ENCODE measurements at regions not wholly inside any gene's neighbourhood (a gene's known extent, or its start where the extent isn't known, plus 50 kb on each side); places are given as distances from the start of the nearest gene placed in this dataset.

DNA sequence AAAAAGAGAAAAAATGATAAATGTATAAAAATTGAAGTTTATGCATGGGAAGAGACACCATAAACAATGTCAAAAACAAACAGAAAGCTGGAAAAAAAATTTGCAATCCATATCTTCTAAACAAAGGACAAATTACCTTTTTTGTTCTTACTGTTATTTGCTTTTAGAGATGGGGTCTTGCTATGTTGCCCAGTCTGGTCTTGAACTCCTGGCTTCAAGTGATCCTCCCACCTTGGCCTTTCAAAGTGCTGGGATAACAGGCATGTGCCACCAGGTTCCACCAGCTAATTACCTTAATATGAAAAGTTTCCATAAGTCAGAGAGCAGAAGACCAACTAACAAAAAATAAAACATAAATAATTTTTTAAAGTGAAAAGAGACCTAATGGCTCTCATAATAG is 90.0 kb upstream of the SIX3 start:
- DNase-seq (ENCODE audit: low read depth, low spot score): no peak
- H3K9me3 ChIP-seq (ENCODE audit: low read depth, low read length): no peaks in the 10 kb centered on the region
- TF ChIP-seq EZH2 (IDR thresholded peaks at IDR 0.05): no peak
- no peak for TF ChIP-seq POLR2AphosphoS5 (IDR thresholded peaks at IDR 0.05; ENCODE audit: borderline replicate concordance, low read depth, low read length)
- TF ChIP-seq FOXP2 (optimal IDR thresholded peaks at IDR 0.05; ENCODE audit: control extremely low read depth, extremely low read length, insufficient read depth): no peak
- no peaks in the 10 kb centered on the region for H3K36me3 ChIP-seq (ENCODE audit: insufficient read depth, low read length)
- no peak overlapping the region for H3K9ac ChIP-seq (ENCODE audit: insufficient read length)
- no peak overlapping the region for H3K27ac ChIP-seq
- H3K4me3 ChIP-seq: no peak overlapping the region

DNA sequence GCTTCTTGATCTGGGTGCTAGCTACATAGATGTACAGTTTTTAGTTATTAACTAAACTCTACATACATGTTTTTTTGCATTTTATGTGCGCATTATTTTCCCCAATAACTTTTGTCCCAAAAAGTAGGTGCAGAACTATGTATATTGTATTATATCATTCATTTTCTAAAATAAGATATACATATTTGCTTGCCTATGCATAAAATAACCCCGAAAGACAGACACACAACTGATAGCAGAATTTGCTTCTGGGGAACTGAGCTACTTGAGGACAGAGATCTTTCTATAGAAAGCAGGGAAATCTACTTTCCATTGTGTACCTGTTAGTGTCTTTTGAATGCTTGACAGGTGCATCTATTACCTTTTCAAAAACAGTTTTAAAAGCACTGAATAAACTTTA is 88.9 kb upstream of the SIX3 start:
- DNase-seq (ENCODE audit: low read depth, low spot score): no peak
- no peak for TF ChIP-seq POLR2AphosphoS5 (IDR thresholded peaks at IDR 0.05; ENCODE audit: borderline replicate concordance, low read depth, low read length)
- TF ChIP-seq FOXP2 (optimal IDR thresholded peaks at IDR 0.05; ENCODE audit: control extremely low read depth, extremely low read length, insufficient read depth): no peak
- no peak for TF ChIP-seq EZH2 (IDR thresholded peaks at IDR 0.05)
- Histone ChIP-seq H3K36me3 (ENCODE audit: insufficient read depth, low read length) (no peaks in the 10 kb centered on the region), H3K27ac (no peak overlapping the region), H3K4me3 (no peak overlapping the region), H3K9me3 (ENCODE audit: low read depth, low read length) (no peaks in the 10 kb centered on the region), H3K9ac (ENCODE audit: insufficient read length) (no peak overlapping the region)

DNA sequence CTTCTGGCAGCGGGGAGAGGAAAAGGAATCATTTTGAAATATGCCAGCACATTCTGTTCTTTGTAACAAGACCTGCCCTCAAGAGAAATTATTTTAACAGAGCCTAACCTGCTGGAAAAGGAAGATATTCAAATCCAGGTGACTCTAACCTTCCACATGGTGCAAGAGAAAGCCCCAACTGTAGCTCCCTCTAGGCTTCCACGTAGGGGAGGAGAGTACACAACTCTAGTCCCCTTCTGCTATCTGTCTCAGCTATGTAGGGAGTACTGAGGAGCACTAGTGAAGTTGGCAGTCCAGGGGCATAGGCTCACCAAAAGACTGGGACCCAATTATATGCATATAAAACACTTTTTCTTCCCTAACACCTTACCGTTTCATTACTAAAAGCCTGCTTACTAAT is 82.2 kb upstream of the SIX3 start:
- Histone ChIP-seq H3K9me3 (ENCODE audit: low read depth, low read length) (no peaks in the 10 kb centered on the region), H3K27ac (no peak overlapping the region), H3K4me3 (no peak overlapping the region), H3K36me3 (ENCODE audit: insufficient read depth, low read length) (no peaks in the 10 kb centered on the region), H3K9ac (ENCODE audit: insufficient read length) (no peak overlapping the region)
- DNase-seq (ENCODE audit: low read depth, low spot score): no peak
- TF ChIP-seq EZH2 (IDR thresholded peaks at IDR 0.05) (no peak), FOXP2 (optimal IDR thresholded peaks at IDR 0.05; ENCODE audit: control extremely low read depth, extremely low read length, insufficient read depth) (no peak), POLR2AphosphoS5 (IDR thresholded peaks at IDR 0.05; ENCODE audit: borderline replicate concordance, low read depth, low read length) (no peak)

DNA sequence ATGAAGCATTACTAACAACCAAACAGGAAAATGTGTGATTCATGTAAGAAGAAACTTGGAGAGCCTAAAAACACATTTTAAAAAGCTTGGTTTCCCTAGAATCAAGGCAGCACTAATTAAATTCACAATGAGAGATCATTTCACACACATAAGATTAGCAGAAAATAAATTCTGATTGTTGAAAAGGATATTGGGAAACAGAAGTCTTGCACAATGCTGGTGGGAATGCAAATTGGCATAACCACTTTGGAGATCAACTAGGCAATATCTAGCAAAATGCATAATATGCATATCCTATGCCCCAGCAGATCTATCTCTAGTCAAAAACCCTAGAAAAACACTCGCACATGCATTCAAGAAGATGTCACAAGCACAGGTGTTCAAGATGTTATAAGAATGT is 75.3 kb upstream of the SIX3 start:
- Histone ChIP-seq H3K36me3 (ENCODE audit: insufficient read depth, low read length) (no peaks in the 10 kb centered on the region), H3K9me3 (ENCODE audit: low read depth, low read length) (no peaks in the 10 kb centered on the region), H3K4me3 (no peak overlapping the region), H3K27ac (no peak overlapping the region), H3K9ac (ENCODE audit: insufficient read length) (no peak overlapping the region)
- peak; percentile 61 for DNase-seq (ENCODE audit: low read depth, low spot score)
- TF ChIP-seq POLR2AphosphoS5 (IDR thresholded peaks at IDR 0.05; ENCODE audit: borderline replicate concordance, low read depth, low read length) (no peak), FOXP2 (optimal IDR thresholded peaks at IDR 0.05; ENCODE audit: control extremely low read depth, extremely low read length, insufficient read depth) (no peak), EZH2 (IDR thresholded peaks at IDR 0.05) (no peak)

DNA sequence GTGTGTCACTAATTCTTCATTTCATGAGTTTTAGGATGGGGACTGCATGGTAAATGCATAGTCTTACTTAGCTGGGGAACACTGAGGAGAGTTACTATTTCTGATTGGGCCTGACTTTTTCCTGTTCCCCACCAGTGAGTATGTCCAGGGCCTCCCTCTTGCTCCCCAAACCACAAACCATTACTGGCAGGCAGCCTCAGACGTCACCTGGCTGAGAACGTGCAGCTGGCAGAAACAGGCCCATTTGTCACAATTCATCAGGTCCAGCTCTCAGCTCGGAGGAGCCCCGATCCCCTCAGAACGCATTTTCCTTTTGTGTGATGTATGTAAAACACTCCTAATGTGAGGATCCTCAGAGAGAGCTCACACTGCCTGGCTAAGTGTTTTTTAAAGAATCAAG is 71.7 kb upstream of the SIX3 start:
- TF ChIP-seq FOXP2 (optimal IDR thresholded peaks at IDR 0.05; ENCODE audit: control extremely low read depth, extremely low read length, insufficient read depth) (no peak), EZH2 (IDR thresholded peaks at IDR 0.05) (no peak), POLR2AphosphoS5 (IDR thresholded peaks at IDR 0.05; ENCODE audit: borderline replicate concordance, low read depth, low read length) (no peak)
- no peak overlapping the region for H3K4me3 ChIP-seq

DNA sequence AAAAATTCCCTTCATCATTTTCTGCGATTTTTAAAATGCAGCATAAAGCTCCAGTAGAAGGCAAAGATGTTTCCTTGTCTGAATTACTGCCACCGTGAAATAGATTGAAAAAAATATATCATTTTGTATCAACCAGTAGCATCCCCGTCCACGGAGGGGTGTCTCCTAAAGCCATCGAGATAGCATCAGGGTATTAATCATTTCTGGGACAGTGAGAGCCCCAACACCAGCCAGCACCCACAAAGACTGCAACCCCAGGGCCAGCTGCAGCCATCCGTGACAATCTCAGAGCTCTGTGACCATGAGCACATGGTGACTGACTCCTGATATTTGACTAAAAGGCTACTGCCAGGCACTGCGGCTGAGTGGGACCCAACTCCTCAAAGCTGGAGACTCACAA is 64.1 kb upstream of the SIX3 start:
- Histone ChIP-seq H3K36me3 (ENCODE audit: insufficient read depth, low read length) (no peaks in the 10 kb centered on the region), H3K27ac (no peak overlapping the region), H3K4me3 (no peak overlapping the region), H3K9ac (ENCODE audit: insufficient read length) (no peak overlapping the region), H3K9me3 (ENCODE audit: low read depth, low read length) (no peaks in the 10 kb centered on the region)
- no peak for DNase-seq (ENCODE audit: low read depth, low spot score)
- TF ChIP-seq POLR2AphosphoS5 (IDR thresholded peaks at IDR 0.05; ENCODE audit: borderline replicate concordance, low read depth, low read length): no peak
- TF ChIP-seq FOXP2 (optimal IDR thresholded peaks at IDR 0.05; ENCODE audit: control extremely low read depth, extremely low read length, insufficient read depth): no peak

More for the DNA sequence above, 71.7 kb upstream of the SIX3 start:
- H3K36me3 ChIP-seq (ENCODE audit: insufficient read depth, low read length): no peaks in the 10 kb centered on the region
- H3K9ac ChIP-seq (ENCODE audit: insufficient read length): no peak overlapping the region
- H3K27ac ChIP-seq: no peak overlapping the region
- no peaks in the 10 kb centered on the region for H3K9me3 ChIP-seq (ENCODE audit: low read depth, low read length)
- no peak for DNase-seq (ENCODE audit: low read depth, low spot score)

DNA sequence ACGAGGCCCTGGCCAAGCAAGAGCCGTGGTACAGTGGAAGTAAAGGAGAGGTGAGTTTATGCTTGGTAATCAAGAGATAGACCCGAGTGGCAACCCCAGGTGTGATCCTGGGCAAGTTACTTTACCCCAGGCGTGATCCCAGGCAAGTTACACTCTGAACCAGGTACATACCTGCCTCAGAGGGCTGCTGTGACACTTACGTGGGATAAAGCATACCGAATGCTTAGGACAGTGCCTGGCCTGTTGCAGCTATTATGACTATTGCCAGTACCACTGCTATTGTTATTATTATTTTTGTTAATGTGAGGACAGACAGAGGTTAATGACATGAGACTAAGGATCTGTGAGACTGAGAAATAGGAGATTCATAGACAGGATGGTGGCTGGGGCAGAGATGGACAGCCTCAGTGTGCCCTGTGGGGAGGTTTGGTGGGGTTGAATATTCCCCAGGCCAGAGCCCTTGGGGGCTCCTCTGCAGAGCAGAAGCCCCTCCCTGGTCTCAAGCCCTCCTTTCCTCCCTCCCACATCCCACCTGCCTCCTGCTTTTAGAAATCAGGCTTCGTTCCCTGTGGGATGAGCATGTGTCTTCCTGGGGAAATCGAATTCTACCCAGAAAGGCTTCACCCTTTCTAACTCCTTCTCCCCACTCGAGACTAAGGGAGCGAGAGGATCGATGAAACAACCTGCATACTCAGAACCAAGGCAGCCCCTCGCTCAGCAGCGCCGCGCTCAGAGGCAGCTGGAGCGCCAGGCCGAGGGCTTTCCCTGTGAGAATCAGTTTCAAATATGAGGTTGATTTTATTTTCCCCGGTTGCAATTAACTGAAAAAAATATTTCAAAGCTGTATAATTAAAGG is 62.0 kb upstream of the SIX3 start:
- Histone ChIP-seq H3K9ac (ENCODE audit: insufficient read length) (no peak overlapping the region), H3K9me3 (ENCODE audit: low read depth, low read length) (no peaks in the 10 kb centered on the region), H3K36me3 (ENCODE audit: insufficient read depth, low read length) (no peaks in the 10 kb centered on the region), H3K27ac (no peak overlapping the region), H3K4me3 (no peak overlapping the region)
- TF ChIP-seq EZH2 (IDR thresholded peaks at IDR 0.05) (no peak), POLR2AphosphoS5 (IDR thresholded peaks at IDR 0.05; ENCODE audit: borderline replicate concordance, low read depth, low read length) (no peak), FOXP2 (optimal IDR thresholded peaks at IDR 0.05; ENCODE audit: control extremely low read depth, extremely low read length, insufficient read depth) (no peak)
- DNase-seq (ENCODE audit: low read depth, low spot score): no peak

DNA sequence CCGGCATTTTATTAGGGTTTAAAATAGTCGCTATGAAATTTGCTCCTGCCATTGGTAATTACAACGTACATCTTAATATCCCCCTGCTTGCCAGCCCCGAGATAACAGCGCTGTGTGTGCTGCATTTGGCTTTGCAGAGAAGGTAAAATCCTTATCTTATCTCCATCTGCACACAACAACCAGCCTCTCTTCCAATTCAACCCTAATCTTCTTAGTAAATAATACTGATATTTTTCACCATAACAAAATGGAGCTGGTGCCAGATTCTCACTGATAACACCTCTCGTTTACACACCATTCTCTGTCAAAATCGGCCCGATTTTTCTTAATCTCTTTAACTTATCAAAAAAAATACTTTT is 61.4 kb upstream of the SIX3 start:
- Histone ChIP-seq H3K27ac (no peak overlapping the region), H3K36me3 (ENCODE audit: insufficient read depth, low read length) (no peaks in the 10 kb centered on the region), H3K9ac (ENCODE audit: insufficient read length) (no peak overlapping the region), H3K4me3 (no peak overlapping the region), H3K9me3 (ENCODE audit: low read depth, low read length) (no peaks in the 10 kb centered on the region)
- DNase-seq (ENCODE audit: low read depth, low spot score): no peak
- TF ChIP-seq POLR2AphosphoS5 (IDR thresholded peaks at IDR 0.05; ENCODE audit: borderline replicate concordance, low read depth, low read length) (no peak), FOXP2 (optimal IDR thresholded peaks at IDR 0.05; ENCODE audit: control extremely low read depth, extremely low read length, insufficient read depth) (no peak), EZH2 (IDR thresholded peaks at IDR 0.05) (no peak)

DNA sequence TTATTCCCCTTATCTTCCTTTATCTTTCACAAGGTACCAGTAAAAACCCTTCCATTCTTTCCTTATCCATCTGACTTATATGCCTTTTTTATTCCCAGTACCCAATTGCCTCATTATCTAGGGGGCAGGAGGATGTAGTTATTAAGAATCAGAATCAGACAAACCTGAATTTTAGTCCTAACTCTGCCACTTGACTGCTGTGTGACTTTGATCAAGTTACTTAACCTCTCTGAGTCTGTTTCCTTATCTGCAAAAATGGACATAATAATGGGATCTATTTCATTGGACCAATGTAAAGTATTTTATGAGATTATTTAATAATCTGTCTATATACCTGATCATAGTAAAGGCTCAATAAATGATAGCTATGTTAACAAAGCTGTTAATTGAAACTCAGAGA is 59.6 kb upstream of the SIX3 start:
- no peaks in the 10 kb centered on the region for H3K9me3 ChIP-seq (ENCODE audit: low read depth, low read length)
- no peak overlapping the region for H3K27ac ChIP-seq
- no peak overlapping the region for H3K9ac ChIP-seq (ENCODE audit: insufficient read length)
- DNase-seq (ENCODE audit: low read depth, low spot score): no peak
- no peak for TF ChIP-seq POLR2AphosphoS5 (IDR thresholded peaks at IDR 0.05; ENCODE audit: borderline replicate concordance, low read depth, low read length)
- no peak for TF ChIP-seq FOXP2 (optimal IDR thresholded peaks at IDR 0.05; ENCODE audit: control extremely low read depth, extremely low read length, insufficient read depth)
- no peak for TF ChIP-seq EZH2 (IDR thresholded peaks at IDR 0.05)
- H3K36me3 ChIP-seq (ENCODE audit: insufficient read depth, low read length): no peaks in the 10 kb centered on the region
- H3K4me3 ChIP-seq: no peak overlapping the region

Data from SK-N-MC (cell line).